GM19397 (cell line): ENCODE measurements at regions not wholly inside any gene's neighbourhood (a gene's known extent, or its start where the extent isn't known, plus 50 kb on each side); places are given as distances from the start of the nearest gene placed in this dataset.
"Not testable (repeated sequence)": the region's sequence is repeated elsewhere in the genome, so short reads cannot be mapped to it uniquely, and the experiment has no call there.

Experiments used
- ATAC-seq: cut with Tn5 transposase; IDR thresholded peaks from one replicate; pipeline ENCODE4 v1.9.1; 2021; ENCODE audit warnings: mild to moderate bottlenecking, moderate library complexity; ENCODE audit not compliant: unreplicated experiment

DNA sequence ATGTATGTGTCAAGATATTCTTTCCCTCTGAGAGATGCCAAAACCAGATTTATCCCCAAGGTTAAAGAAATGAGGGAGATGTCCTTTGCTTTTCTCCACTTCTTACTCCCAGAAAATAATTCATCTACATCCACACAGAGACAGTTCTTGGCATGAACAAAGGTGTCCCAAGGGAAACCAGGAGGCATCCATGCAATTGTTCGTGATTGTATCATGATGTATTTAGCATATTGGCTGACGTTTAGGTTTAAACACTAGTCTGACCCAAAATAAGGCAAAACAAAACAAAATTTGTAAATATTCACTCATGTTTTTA, 223.9 kb downstream of the C7orf25 start:
- no peak for ATAC-seq

DNA sequence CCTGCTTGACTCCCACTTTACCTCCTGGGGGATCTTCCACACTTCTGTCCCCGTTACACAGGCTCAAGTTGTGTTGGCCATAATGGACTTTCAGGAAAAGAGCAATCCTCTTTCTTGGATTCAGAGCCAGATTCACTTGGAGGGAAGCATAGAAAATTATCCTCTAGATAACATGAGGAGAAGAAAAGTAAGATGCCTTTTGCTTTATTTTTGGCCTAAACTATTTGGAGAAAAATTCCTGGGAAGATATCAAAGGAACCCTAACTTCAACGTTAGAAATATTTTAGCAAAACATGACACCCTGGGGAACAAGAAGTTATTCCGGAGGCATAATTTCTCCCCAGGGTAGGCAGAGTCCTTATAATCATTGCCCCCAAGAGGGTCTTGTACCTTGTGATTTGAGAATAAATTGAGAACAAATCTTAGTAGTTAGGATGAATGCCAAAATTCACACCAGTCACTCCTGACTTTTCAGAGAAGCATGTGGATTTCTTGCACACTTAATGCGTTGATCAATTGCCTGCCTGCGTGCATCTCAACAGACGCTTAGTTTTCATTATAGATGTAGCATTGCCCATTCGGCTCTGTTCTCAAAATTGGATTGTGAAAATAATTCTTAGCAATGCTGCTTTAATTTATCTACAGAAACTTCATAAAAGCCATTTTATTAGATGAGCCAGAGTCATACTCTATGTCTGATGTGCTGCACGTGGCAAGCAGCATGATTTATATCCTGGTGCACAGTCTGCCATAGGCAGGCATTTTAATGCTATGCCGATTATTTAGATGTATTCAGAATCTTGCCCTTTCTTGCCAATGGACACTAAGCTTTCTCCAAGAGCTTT, 224.4 kb downstream of the C7orf25 start:
- no peak for ATAC-seq

- ATAC-seq, result no peak
These were observed 225.2 kb downstream of the C7orf25 start for GRCh38 chr7:42686594-42687156.

DNA sequence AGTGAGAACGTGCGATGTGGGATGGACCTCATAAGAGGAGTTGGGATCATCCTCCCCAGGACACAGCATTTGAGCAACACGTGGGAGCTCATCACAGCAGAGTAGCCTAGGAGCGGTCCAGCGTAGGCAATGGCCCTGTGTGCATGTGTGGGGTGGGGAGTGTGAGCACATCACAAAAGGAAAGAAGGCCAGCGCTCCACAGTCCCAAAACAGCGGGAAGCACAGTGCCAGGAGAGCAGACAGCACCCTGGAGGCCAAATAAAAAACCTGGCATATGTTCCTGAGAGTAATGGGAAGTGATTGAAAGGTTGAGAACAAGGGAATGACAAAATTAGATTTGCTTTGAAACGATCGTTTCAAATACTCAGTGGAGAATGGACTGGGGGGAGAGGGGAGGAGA, 226.0 kb downstream of the C7orf25 start:
- no peak for ATAC-seq

- ATAC-seq, result no peak
These were observed 233.8 kb downstream of the C7orf25 start for GRCh38 chr7:42677751-42678699.

- no peak for ATAC-seq
These were observed 237.3 kb downstream of the C7orf25 start for GRCh38 chr7:42674541-42674940.

- no peak for ATAC-seq
These were observed 237.9 kb downstream of the C7orf25 start for GRCh38 chr7:42673951-42674350.

DNA sequence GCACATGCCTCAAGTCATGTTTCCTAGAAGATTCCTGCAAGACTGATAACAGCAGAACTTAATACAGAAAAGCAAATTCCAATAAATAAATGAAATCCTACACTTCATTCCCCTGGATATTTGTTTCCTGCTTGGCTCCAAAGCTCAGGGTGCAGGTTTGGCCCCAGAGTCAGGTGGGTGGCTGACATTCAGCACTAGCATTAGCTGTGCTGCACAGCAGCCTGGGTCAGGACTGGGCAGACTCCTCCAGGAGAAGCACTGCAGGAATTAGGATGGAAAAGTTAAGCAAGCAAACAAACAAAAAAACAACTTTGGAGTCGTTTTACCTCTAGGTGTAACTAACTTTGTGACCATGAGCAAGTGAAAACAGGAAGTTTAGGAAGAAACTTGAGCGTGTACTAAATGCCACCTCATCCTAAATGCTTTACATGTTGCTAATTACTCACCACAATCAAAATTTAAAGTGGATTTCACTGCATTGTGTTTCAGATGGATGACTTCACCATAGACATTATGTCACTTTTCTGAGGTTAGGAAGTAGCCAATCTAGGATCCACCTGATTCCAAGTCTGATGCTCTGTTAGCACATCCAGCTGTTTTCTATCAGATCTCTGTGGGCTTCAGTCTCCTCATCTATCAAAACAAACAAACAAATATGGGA, 239.4 kb downstream of the C7orf25 start:
- no peak for ATAC-seq

DNA sequence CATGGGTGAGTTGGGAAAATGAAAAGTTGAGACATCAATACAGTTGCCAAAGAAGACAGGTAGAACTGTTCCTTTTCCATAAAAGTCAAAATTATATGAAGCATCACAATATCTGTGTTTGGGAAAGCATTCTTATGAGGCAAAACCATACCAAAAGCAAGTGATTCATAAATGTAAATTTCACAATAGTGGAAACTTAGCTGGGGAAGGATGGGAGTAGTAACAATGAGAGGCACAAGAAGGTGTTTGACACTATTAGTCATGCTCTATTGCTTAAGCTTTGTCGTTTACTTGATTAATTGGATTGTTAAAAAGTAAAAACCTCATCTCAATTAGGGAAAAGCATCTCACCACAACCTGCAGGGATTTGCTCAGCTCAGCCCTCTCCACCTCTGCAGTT, 240.2 kb downstream of the C7orf25 start:
- ATAC-seq, result no peak

GRCh38 chr7:42666994-42667393, 244.9 kb downstream of the C7orf25 start:
- ATAC-seq, result no peak

GRCh38 chr7:42662862-42663261, 249.0 kb downstream of the C7orf25 start:
- no peak for ATAC-seq

DNA sequence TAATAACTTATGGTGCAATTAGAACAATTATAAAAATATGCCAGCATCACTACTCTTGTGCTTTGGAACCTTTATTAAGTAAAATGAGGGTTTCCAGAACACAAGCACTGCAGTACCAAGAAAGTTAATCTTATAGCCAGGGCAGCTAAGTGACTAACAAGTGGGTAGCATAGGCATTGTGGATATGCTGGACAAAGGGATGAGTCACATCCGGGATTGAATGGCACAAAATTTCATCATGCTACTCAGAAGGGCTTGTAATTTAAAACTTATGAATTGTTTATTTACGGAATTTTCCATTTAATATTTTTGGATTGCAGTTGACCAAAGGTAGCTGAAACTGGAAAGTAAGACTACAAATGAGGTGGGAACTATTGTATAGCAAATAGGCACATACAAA, 250.6 kb downstream of the C7orf25 start:
- no peak for ATAC-seq

- no peak for ATAC-seq
These were observed 261.2 kb downstream of the C7orf25 start for GRCh38 chr7:42650701-42651100.

DNA sequence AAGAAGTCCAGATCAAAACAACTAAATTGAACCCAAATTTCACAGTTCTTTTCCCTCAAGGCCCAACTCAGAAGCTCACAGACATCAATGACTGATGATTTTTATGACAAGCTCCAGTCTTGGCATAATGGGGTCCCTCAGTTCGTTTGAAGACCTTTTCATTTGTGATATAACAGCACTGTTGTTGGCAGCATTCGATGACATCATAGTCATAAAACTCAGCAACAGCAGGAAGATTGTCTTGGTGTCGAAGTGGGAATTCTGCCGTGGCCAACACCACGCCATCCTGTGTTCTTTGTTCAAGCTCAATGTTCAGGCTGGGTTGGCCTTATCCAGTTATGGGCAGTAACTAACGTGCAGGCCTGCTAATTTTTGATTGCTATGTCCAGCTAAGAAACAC, 261.7 kb downstream of the C7orf25 start:
- no peak for ATAC-seq

DNA sequence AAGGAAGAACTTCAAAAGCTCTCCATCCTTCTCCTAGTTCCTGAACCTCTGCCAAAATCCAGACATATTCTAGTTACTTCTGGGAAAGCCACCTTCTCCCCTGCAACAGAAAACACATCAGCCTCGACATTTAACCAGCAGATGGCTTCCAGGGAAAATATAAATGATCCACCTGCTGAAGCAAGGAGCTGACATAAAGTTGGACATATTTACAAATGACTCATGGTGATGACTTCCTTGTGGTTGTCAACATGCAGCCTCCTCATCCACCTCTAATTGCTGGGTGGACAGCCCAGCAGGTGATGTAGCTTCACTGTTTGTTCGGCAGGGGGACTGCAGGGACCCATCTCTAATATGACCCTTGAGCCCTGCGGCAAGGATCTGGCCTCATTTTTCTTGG, 266.0 kb downstream of the C7orf25 start:
- ATAC-seq, result no peak

DNA sequence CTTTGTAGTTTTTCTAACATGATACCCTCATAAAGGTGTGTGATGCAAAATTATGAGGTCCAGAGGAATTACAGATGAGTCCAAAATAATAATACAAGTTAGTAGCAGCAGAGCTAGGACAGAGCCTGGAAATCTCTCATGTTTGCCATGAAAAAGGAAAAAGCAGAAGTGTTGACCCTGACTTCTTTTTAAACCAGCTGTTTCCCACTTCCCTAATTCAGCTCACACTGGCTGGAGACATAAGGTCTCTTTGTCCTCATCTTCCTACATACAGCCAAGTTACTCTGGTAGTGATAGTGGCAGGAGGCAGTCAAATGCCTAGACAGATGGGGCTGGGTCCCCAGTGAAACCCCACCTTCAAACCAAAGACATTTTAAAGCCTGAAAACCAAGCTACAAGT, 269.2 kb downstream of the C7orf25 start:
- no peak for ATAC-seq

DNA sequence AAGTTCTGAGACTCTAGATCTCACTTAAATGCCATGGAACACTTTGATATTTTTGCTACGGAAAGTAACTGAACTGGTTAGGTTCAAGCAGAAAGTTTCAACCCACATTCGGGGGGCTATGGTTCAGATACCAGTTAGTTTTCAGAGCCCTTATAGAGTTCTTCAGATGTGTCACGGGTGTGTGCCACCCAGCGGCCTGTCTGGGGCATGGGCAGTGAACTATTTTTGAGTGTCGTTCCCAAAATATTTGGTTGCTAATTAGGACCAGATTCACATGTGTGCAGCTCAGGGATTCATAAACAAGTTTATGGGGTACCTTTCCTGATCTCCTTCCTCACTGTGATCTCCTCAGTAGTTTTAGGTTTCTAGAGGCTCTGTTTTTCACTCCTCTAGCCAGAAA, 271.9 kb downstream of the C7orf25 start:
- no peak for ATAC-seq

GRCh38 chr7:42636380-42636779, 275.5 kb downstream of the C7orf25 start:
- ATAC-seq, result not testable (repeated sequence)

- ATAC-seq, result no peak
These were observed 283.8 kb downstream of the C7orf25 start for GRCh38 chr7:42628054-42628453.

- ATAC-seq, result no peak
These were observed 284.2 kb downstream of the C7orf25 start for GRCh38 chr7:42627626-42628025.

- ATAC-seq, result no peak
These were observed 284.8 kb downstream of the C7orf25 start for GRCh38 chr7:42627101-42627500.
